ENCODE measurements at regions not wholly inside any gene's neighbourhood (a gene's known extent, or its start where the extent isn't known, plus 50 kb on each side); places are given as distances from the start of the nearest gene placed in this dataset.
A peak's percentile ranks its signal among the peaks of the same experiment; 100 is the strongest.

- Histone ChIP-seq H3K9me2 (replicated peaks; ENCODE audit: insufficient read depth) (no peaks in the 10 kb centered on the region), H4K20me1 (ENCODE audit: insufficient read depth, poor library complexity, severe bottlenecking) (no peaks in the 10 kb centered on the region), H3K79me2 (no peaks in the 10 kb centered on the region), H2AFZ (no peak overlapping the region), H3K4me2 (peak overlapping the region; percentile 20), H3K36me3 (replicated peaks; ENCODE audit: insufficient read depth, low read depth) (no peaks in the 10 kb centered on the region), H3K9me3 (ENCODE audit: low read depth) (no peaks in the 10 kb centered on the region), H3K27ac (no peak overlapping the region), H3K4me3 (no peak overlapping the region), H3K27me3 (no peaks in the 10 kb centered on the region), H3K4me1 (ENCODE audit: insufficient read depth) (peaks cover 3% of the 10 kb centered on the region)
- TF ChIP-seq EZH2phosphoT487 (IDR thresholded peaks at IDR 0.05; ENCODE audit: low read depth, severe bottlenecking, unreplicated experiment) (no peak), EZH2 (IDR thresholded peaks at IDR 0.05; ENCODE audit: borderline replicate concordance) (no peak)
- TF ChIP-seq, protein P1, sequence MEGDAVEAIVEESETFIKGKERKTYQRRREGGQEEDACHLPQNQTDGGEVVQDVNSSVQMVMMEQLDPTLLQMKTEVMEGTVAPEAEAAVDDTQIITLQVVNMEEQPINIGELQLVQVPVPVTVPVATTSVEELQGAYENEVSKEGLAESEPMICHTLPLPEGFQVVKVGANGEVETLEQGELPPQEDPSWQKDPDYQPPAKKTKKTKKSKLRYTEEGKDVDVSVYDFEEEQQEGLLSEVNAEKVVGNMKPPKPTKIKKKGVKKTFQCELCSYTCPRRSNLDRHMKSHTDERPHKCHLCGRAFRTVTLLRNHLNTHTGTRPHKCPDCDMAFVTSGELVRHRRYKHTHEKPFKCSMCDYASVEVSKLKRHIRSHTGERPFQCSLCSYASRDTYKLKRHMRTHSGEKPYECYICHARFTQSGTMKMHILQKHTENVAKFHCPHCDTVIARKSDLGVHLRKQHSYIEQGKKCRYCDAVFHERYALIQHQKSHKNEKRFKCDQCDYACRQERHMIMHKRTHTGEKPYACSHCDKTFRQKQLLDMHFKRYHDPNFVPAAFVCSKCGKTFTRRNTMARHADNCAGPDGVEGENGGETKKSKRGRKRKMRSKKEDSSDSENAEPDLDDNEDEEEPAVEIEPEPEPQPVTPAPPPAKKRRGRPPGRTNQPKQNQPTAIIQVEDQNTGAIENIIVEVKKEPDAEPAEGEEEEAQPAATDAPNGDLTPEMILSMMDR (IDR thresholded peaks at IDR 0.05; ENCODE audit: poor library complexity) = no peak
- no peak for DNase-seq (ENCODE audit: low spot score)
- 12% methylated on average over 3 of the region's 3 CpGs for WGBS (ENCODE audit: low lambda C conversion rate, missing lambda C conversion rate)
Measured at GRCh38 chr13:86932776-86933334, 738.3 kb upstream of the SLITRK5 start.

GRCh38 chr13:86933676-86934075 is 737.5 kb upstream of the SLITRK5 start:
- DNase-seq (ENCODE audit: low spot score) = peak; percentile 6
- no peak overlapping the region for H2AFZ ChIP-seq
- no peaks in the 10 kb centered on the region for H3K79me2 ChIP-seq
- no peaks in the 10 kb centered on the region for H3K36me3 ChIP-seq (replicated peaks; ENCODE audit: insufficient read depth, low read depth)
- no peaks in the 10 kb centered on the region for H3K9me2 ChIP-seq (replicated peaks; ENCODE audit: insufficient read depth)
- H3K27me3 ChIP-seq = no peaks in the 10 kb centered on the region
- no peaks in the 10 kb centered on the region for H4K20me1 ChIP-seq (ENCODE audit: insufficient read depth, poor library complexity, severe bottlenecking)
- peaks cover 3% of the 10 kb centered on the region for H3K4me1 ChIP-seq (ENCODE audit: insufficient read depth)
- TF ChIP-seq EZH2phosphoT487 (IDR thresholded peaks at IDR 0.05; ENCODE audit: low read depth, severe bottlenecking, unreplicated experiment) (no peak), EZH2 (IDR thresholded peaks at IDR 0.05; ENCODE audit: borderline replicate concordance) (no peak)
- TF ChIP-seq, protein P1 (IDR thresholded peaks at IDR 0.05; ENCODE audit: poor library complexity) = no peak
- 82% methylated on average over 3 of the region's 3 CpGs for WGBS (ENCODE audit: low lambda C conversion rate, missing lambda C conversion rate)
- no peak overlapping the region for H3K4me3 ChIP-seq
- no peak overlapping the region for H3K4me2 ChIP-seq
- H3K27ac ChIP-seq = no peak overlapping the region
- H3K9me3 ChIP-seq (ENCODE audit: low read depth) = no peaks in the 10 kb centered on the region

DNA sequence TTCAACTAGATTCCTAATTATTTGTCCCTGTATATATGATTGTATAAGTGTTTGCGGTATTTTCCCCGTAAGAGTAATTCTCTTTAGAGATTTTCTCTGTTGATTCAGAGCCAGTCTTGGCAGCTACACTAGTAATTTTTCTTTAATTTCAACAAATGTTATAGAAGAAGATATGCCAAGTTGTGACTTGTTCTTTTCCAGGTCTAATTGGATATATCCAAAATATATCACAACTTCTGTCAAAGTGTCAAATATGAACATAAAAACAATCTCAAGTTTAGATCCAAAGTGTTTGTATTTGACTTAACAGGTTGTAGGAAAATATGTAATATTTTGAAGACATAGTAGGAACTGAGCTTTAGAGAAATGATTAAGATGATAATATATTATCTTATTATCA is 733.9 kb upstream of the SLITRK5 start:
- H3K4me1 ChIP-seq (ENCODE audit: insufficient read depth) = peaks cover 3% of the 10 kb centered on the region
- no peaks in the 10 kb centered on the region for H3K9me2 ChIP-seq (replicated peaks; ENCODE audit: insufficient read depth)
- H3K79me2 ChIP-seq = no peaks in the 10 kb centered on the region
- H3K27ac ChIP-seq = no peak overlapping the region
- WGBS (ENCODE audit: low lambda C conversion rate, missing lambda C conversion rate) = 87% methylated on average over 2 of the region's 2 CpGs
- no peaks in the 10 kb centered on the region for H3K27me3 ChIP-seq
- no peak overlapping the region for H3K4me2 ChIP-seq
- H3K4me3 ChIP-seq = no peak overlapping the region
- H3K9me3 ChIP-seq (ENCODE audit: low read depth) = no peaks in the 10 kb centered on the region
- no peaks in the 10 kb centered on the region for H3K36me3 ChIP-seq (replicated peaks; ENCODE audit: insufficient read depth, low read depth)
- H4K20me1 ChIP-seq (ENCODE audit: insufficient read depth, poor library complexity, severe bottlenecking) = no peaks in the 10 kb centered on the region
- no peak overlapping the region for H2AFZ ChIP-seq
- DNase-seq (ENCODE audit: low spot score) = no peak
- no peak for TF ChIP-seq EZH2phosphoT487 (IDR thresholded peaks at IDR 0.05; ENCODE audit: low read depth, severe bottlenecking, unreplicated experiment)
- no peak for TF ChIP-seq EZH2 (IDR thresholded peaks at IDR 0.05; ENCODE audit: borderline replicate concordance)
- TF ChIP-seq, protein P1 (IDR thresholded peaks at IDR 0.05; ENCODE audit: poor library complexity) = no peak

Measured in hepatocyte (in vitro differentiated cells).